ENCODE measurements at regions not wholly inside any gene's neighbourhood (a gene's known extent, or its start where the extent isn't known, plus 50 kb on each side); places are given as distances from the start of the nearest gene placed in this dataset.

DNA sequence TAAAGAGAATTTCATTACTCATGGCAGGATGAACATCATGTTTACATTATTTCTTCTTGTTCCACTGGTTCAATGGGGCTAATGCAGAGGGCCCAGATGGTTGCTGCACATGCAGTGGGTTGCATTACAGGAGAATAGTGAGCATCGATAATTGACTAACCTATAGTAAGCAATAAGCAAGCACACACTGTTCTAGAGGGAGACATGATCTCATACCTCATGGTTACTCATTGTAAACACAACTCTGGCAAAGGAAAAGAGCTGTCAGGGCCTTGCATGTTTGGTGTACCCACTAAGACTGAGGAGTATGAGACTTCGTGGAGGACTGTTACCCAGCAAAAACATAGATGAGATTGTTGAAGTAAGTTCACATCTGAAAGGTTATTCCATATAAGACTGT lies 885.6 kb upstream of the VRK2 start:
- DNase-seq (no peak), FAIRE-seq (no peak)
- WGBS, 3 donors: 82 to 84% (median 83%) methylated on average over 2 of the region's 2 CpGs
- Histone ChIP-seq H3K36me3 (ENCODE audit: control insufficient read depth in 3 of 3, insufficient read depth in 2 of 3, low read depth in 1 of 3, low read length in 3 of 3) (no peaks in the 10 kb centered on the region), H3K4me1 (ENCODE audit: control insufficient read depth in 3 of 3, insufficient read depth in 2 of 3, low read depth in 1 of 3, low read length in 2 of 3) (no peaks in the 10 kb centered on the region), H3K4me3 (ENCODE audit: low read depth in 1 of 3, low read length in 3 of 3) (no peak overlapping the region), H3K27ac (ENCODE audit: low read depth in 1 of 3, low read length in 2 of 3) (no peak overlapping the region), H3K27me3 (ENCODE audit: control insufficient read depth in 3 of 3, insufficient read depth in 3 of 3, low read length in 3 of 3) (no peaks in the 10 kb centered on the region), H3K9me3 (ENCODE audit: control insufficient read depth in 2 of 2, insufficient read depth in 1 of 2, low read depth in 1 of 2, low read length in 1 of 2) (peaks cover 0 to 4% of the 10 kb centered on the region in 2 donors)

DNA sequence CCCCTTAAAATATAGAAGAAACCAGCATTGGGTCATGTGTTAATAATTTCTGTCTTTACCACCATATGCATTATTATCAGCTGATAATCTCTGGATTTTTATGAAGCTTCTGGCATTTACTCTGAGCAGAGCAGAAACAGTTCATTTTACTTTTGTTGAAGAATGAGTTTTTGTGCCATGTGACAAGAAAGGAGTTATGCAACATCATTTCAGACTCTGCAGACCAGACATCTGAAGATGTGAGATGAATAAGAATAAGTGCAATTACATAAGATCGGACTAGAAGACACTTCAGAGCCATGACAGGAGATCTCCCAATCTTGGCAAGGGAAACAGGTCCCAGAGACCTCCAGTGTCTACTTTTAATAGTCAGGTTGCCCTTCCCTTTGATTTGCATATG lies 869.4 kb upstream of the VRK2 start:
- no peaks in the 10 kb centered on the region for H3K9me3 ChIP-seq (ENCODE audit: control insufficient read depth in 2 of 2, insufficient read depth in 1 of 2, low read depth in 1 of 2, low read length in 1 of 2)
- DNase-seq: no peak
- no peaks in the 10 kb centered on the region for H3K4me1 ChIP-seq (ENCODE audit: control insufficient read depth in 3 of 3, insufficient read depth in 2 of 3, low read depth in 1 of 3, low read length in 2 of 3)
- H3K27ac ChIP-seq (ENCODE audit: low read depth in 1 of 3, low read length in 2 of 3): no peak overlapping the region
- WGBS, 3 donors: 80 to 91% (median 83%) methylated on average over 1 of the region's 1 CpG
- no peaks in the 10 kb centered on the region for H3K27me3 ChIP-seq (ENCODE audit: control insufficient read depth in 3 of 3, insufficient read depth in 3 of 3, low read length in 3 of 3)
- FAIRE-seq: no peak
- no peaks in the 10 kb centered on the region for H3K36me3 ChIP-seq (ENCODE audit: control insufficient read depth in 3 of 3, insufficient read depth in 2 of 3, low read depth in 1 of 3, low read length in 3 of 3)
- no peak overlapping the region for H3K4me3 ChIP-seq (ENCODE audit: low read depth in 1 of 3, low read length in 3 of 3)

DNA sequence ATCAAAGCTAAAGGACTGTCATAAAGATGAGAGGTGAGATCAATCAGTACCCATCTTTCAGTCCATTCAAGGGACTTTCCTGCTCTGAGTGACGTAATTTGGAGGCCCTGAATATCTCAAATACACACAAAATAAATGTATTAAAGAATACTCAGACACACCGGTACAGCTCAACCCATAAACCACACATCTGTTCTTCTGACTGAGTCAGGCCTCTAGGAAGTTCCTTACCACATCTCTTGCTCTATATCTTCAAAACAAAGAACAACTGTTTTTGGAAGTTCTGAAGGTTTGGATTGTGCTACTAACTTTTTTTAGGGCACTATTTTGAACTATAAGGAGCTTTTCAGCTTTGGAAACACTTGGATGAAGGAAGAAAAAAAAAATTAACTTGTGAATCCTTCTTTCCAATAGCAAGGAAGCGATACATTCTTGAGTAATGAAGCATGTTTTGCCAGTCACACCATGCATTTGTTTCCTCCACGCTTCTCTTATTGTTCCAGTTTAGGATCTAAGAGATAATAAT lies 866.5 kb upstream of the VRK2 start:
- Histone ChIP-seq H3K9me3 (ENCODE audit: control insufficient read depth in 2 of 2, insufficient read depth in 1 of 2, low read depth in 1 of 2, low read length in 1 of 2) (no peaks in the 10 kb centered on the region), H3K4me3 (ENCODE audit: low read depth in 1 of 3, low read length in 3 of 3) (no peak overlapping the region), H3K4me1 (ENCODE audit: control insufficient read depth in 3 of 3, insufficient read depth in 2 of 3, low read depth in 1 of 3, low read length in 2 of 3) (no peaks in the 10 kb centered on the region), H3K27ac (ENCODE audit: low read depth in 1 of 3, low read length in 2 of 3) (no peak overlapping the region), H3K36me3 (ENCODE audit: control insufficient read depth in 3 of 3, insufficient read depth in 2 of 3, low read depth in 1 of 3, low read length in 3 of 3) (no peaks in the 10 kb centered on the region), H3K27me3 (ENCODE audit: control insufficient read depth in 3 of 3, insufficient read depth in 3 of 3, low read length in 3 of 3) (no peaks in the 10 kb centered on the region)
- DNase-seq (no peak), FAIRE-seq (no peak)
- 69 to 75% (median 73%) methylated on average over 4 of the region's 4 CpGs for WGBS, 3 donors

DNA sequence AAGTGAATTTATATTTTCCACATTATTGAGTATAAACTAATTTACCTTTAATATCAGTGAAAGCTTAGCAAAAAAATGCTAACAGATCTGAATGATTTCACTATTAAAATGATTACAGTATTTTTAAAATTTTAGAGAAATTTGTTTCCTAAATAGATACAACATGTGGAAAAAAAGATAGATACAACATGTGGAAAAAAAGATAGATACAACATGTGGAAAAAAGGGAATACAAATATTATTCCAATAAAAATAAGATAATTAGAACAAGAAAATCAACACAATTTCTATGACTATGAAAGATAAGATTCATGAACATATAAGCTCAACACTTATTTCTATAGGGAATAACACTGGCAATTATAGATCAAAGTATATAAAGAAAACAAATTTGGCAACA lies 865.9 kb upstream of the VRK2 start:
- no peak for FAIRE-seq
- Histone ChIP-seq H3K9me3 (ENCODE audit: control insufficient read depth in 2 of 2, insufficient read depth in 1 of 2, low read depth in 1 of 2, low read length in 1 of 2) (no peaks in the 10 kb centered on the region), H3K4me1 (ENCODE audit: control insufficient read depth in 3 of 3, insufficient read depth in 2 of 3, low read depth in 1 of 3, low read length in 2 of 3) (no peaks in the 10 kb centered on the region), H3K27me3 (ENCODE audit: control insufficient read depth in 3 of 3, insufficient read depth in 3 of 3, low read length in 3 of 3) (no peaks in the 10 kb centered on the region), H3K27ac (ENCODE audit: low read depth in 1 of 3, low read length in 2 of 3) (no peak overlapping the region), H3K36me3 (ENCODE audit: control insufficient read depth in 3 of 3, insufficient read depth in 2 of 3, low read depth in 1 of 3, low read length in 3 of 3) (no peaks in the 10 kb centered on the region), H3K4me3 (ENCODE audit: low read depth in 1 of 3, low read length in 3 of 3) (no peak overlapping the region)
- no peak for DNase-seq

DNA sequence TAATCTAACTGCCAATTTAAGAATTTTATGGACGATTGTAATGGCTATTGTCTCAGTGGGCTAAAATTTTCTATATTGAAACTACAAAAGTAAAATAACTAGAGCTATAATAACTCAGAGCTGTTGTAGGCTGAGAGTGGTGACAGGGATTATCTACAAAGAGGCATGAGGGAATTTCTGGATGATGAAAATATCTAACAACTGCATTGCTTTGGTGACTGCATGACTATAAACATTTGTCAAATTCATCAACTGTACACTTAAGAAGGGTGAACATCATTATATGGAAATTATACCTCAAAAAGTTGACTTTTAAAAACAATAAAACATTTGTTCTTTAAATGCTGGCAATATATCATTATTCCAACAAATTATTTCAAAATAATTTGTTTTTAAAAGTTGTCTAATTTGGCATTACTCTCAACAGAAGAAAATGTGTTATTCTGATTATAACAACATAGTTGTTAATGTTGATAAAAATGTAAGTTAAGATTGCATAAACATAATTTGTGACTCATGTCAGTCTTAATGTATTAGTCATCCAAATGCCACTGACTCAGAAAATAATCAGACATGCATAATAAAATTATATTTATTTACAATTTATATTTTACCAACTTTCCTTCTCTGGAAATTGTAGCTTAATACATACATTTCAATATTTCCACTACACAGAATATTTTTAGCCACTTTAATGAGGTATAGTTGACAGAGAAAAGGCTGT lies 865.1 kb upstream of the VRK2 start:
- no peak overlapping the region for H3K4me3 ChIP-seq (ENCODE audit: low read depth in 1 of 3, low read length in 3 of 3)
- H3K36me3 ChIP-seq (ENCODE audit: control insufficient read depth in 3 of 3, insufficient read depth in 2 of 3, low read depth in 1 of 3, low read length in 3 of 3): no peaks in the 10 kb centered on the region
- H3K27me3 ChIP-seq (ENCODE audit: control insufficient read depth in 3 of 3, insufficient read depth in 3 of 3, low read length in 3 of 3): no peaks in the 10 kb centered on the region
- 26 to 47% (median 33%) methylated on average over 1 of the region's 1 CpG for WGBS, 3 donors
- no peaks in the 10 kb centered on the region for H3K4me1 ChIP-seq (ENCODE audit: control insufficient read depth in 3 of 3, insufficient read depth in 2 of 3, low read depth in 1 of 3, low read length in 2 of 3)
- FAIRE-seq: no peak
- H3K27ac ChIP-seq (ENCODE audit: low read depth in 1 of 3, low read length in 2 of 3): no peak overlapping the region
- no peak for DNase-seq
- H3K9me3 ChIP-seq (ENCODE audit: control insufficient read depth in 2 of 2, insufficient read depth in 1 of 2, low read depth in 1 of 2, low read length in 1 of 2): no peaks in the 10 kb centered on the region

DNA sequence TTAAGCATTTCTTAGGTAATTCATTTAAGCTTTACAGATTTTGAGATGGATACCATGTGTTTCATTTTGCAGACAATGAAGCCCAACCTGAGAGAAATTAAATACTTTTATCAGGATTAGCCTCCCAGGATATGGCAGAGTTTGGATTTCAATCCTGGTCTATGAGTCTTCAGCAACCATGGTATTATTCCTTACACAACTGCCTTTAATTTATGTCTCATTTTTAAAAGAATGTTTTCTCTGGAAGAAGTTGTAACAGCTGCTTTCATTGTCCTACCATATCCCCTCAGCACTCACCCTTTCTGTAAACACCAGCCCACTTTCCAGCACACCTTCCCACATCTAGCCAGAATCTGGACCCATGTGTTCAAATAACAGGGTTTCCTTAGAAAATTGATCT lies 863.7 kb upstream of the VRK2 start:
- Histone ChIP-seq H3K27me3 (ENCODE audit: control insufficient read depth in 3 of 3, insufficient read depth in 3 of 3, low read length in 3 of 3) (no peaks in the 10 kb centered on the region), H3K4me1 (ENCODE audit: control insufficient read depth in 3 of 3, insufficient read depth in 2 of 3, low read depth in 1 of 3, low read length in 2 of 3) (no peaks in the 10 kb centered on the region)
- no peak for FAIRE-seq

DNA sequence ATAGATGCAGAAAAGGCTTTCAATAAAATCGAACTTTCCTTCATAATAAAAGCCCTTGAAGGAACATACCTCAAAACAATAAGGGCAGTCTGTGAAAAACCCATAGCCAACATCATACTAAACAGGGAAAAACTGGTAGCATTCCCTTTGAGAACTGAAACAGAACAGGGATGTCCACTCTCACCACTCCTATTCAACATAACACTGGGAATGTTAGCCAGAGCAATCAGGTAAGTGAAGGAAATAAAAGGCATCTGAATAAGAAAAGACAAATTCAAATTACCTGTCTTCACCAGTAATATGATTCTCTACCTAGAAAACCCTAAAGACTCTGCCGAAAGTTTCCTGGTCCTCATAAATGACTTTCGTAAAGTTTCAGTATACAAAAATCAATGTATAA lies 861.0 kb upstream of the VRK2 start:
- Histone ChIP-seq H3K36me3 (ENCODE audit: control insufficient read depth in 3 of 3, insufficient read depth in 2 of 3, low read depth in 1 of 3, low read length in 3 of 3) (no peaks in the 10 kb centered on the region), H3K9me3 (ENCODE audit: control insufficient read depth in 2 of 2, insufficient read depth in 1 of 2, low read depth in 1 of 2, low read length in 1 of 2) (no peaks in the 10 kb centered on the region), H3K4me1 (ENCODE audit: control insufficient read depth in 3 of 3, insufficient read depth in 2 of 3, low read depth in 1 of 3, low read length in 2 of 3) (no peaks in the 10 kb centered on the region), H3K4me3 (ENCODE audit: low read depth in 1 of 3, low read length in 3 of 3) (no peak overlapping the region), H3K27me3 (ENCODE audit: control insufficient read depth in 3 of 3, insufficient read depth in 3 of 3, low read length in 3 of 3) (no peaks in the 10 kb centered on the region), H3K27ac (ENCODE audit: low read depth in 1 of 3, low read length in 2 of 3) (no peak overlapping the region)
- WGBS, 3 donors: 67 to 77% (median 67%) methylated on average over 3 of the region's 3 CpGs
- FAIRE-seq (no peak), DNase-seq (no peak)

More for the DNA sequence above, 863.7 kb upstream of the VRK2 start:
- DNase-seq: no peak
- Histone ChIP-seq H3K36me3 (ENCODE audit: control insufficient read depth in 3 of 3, insufficient read depth in 2 of 3, low read depth in 1 of 3, low read length in 3 of 3) (no peaks in the 10 kb centered on the region), H3K9me3 (ENCODE audit: control insufficient read depth in 2 of 2, insufficient read depth in 1 of 2, low read depth in 1 of 2, low read length in 1 of 2) (no peaks in the 10 kb centered on the region), H3K4me3 (ENCODE audit: low read depth in 1 of 3, low read length in 3 of 3) (no peak overlapping the region), H3K27ac (ENCODE audit: low read depth in 1 of 3, low read length in 2 of 3) (no peak overlapping the region)

DNA sequence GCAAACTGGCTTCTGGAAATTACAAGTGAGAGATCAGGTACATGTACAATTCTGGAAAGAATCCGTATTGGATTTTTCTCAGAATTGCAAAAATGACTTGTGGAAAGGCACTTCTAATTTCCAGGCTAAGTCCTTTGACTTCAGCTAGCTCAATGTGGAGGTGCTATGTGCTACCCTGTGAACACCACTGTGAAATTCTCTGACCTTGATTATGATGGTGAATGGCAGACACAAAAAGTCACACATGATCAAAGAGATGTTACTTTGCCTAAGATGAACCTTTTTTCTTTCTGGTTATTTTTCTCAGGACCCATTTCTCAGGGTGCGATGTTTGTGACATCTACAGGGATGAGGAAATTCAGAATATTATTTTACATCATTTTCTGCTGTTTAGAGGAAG lies 856.6 kb upstream of the VRK2 start:
- no peak for DNase-seq
- H3K27ac ChIP-seq (ENCODE audit: low read depth in 1 of 3, low read length in 2 of 3): no peak overlapping the region
- no peaks in the 10 kb centered on the region for H3K36me3 ChIP-seq (ENCODE audit: control insufficient read depth in 3 of 3, insufficient read depth in 2 of 3, low read depth in 1 of 3, low read length in 3 of 3)
- H3K4me3 ChIP-seq (ENCODE audit: low read depth in 1 of 3, low read length in 3 of 3): no peak overlapping the region
- no peaks in the 10 kb centered on the region for H3K4me1 ChIP-seq (ENCODE audit: control insufficient read depth in 3 of 3, insufficient read depth in 2 of 3, low read depth in 1 of 3, low read length in 2 of 3)
- FAIRE-seq: no peak
- 82 to 85% (median 82%) methylated on average over 2 of the region's 2 CpGs for WGBS, 3 donors
- H3K9me3 ChIP-seq (ENCODE audit: control insufficient read depth in 2 of 2, insufficient read depth in 1 of 2, low read depth in 1 of 2, low read length in 1 of 2): no peaks in the 10 kb centered on the region
- no peaks in the 10 kb centered on the region for H3K27me3 ChIP-seq (ENCODE audit: control insufficient read depth in 3 of 3, insufficient read depth in 3 of 3, low read length in 3 of 3)

DNA sequence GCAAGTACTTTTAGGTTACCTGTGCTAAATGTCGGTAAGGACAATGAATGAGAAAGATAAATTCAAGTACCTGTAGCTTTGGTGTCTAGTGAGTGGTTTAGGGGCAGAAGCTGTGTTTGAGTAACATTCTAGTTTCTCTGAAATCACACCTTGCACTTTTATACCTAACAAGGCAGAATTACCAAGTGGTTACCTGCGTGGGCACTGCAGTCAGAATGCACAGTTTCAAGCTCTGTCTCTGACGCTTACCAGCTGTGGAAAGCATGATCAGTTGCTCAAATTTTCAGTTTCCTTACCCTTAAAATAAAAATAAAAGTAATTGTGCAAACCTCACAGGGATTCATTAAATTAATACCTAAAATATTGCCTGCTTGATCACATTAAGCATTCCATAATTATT lies 846.9 kb upstream of the VRK2 start:
- Histone ChIP-seq H3K27me3 (ENCODE audit: control insufficient read depth in 3 of 3, insufficient read depth in 3 of 3, low read length in 3 of 3) (no peaks in the 10 kb centered on the region), H3K27ac (ENCODE audit: low read depth in 1 of 3, low read length in 2 of 3) (no peak overlapping the region), H3K36me3 (ENCODE audit: control insufficient read depth in 3 of 3, insufficient read depth in 2 of 3, low read depth in 1 of 3, low read length in 3 of 3) (no peaks in the 10 kb centered on the region), H3K4me1 (ENCODE audit: control insufficient read depth in 3 of 3, insufficient read depth in 2 of 3, low read depth in 1 of 3, low read length in 2 of 3) (no peaks in the 10 kb centered on the region), H3K4me3 (ENCODE audit: low read depth in 1 of 3, low read length in 3 of 3) (no peak overlapping the region), H3K9me3 (ENCODE audit: control insufficient read depth in 2 of 2, insufficient read depth in 1 of 2, low read depth in 1 of 2, low read length in 1 of 2) (no peaks in the 10 kb centered on the region)
- 77 to 83% (median 78%) methylated on average over 3 of the region's 3 CpGs for WGBS, 3 donors
- FAIRE-seq: no peak
- DNase-seq: no peak
